Vagina (tissue), 2 donors: ENCODE measurements at regions not wholly inside any gene's neighbourhood (a gene's known extent, or its start where the extent isn't known, plus 50 kb on each side); places are given as distances from the start of the nearest gene placed in this dataset.

ENCODE experiments used
- POLR2A ChIP-seq, 2 donors: fragments of 450-650 bp; IDR thresholded peaks; one replicate each; pipeline ENCODE4 v1.6.1; 2017; ENCODE audit warnings: antibody characterized with exemption in 2 of 2, mild to moderate bottlenecking in 2 of 2, moderate library complexity in 2 of 2
- POLR2AphosphoS5 ChIP-seq, 2 donors: sonication (generic); formaldehyde crosslinking; IDR thresholded peaks; one replicate each; pipeline ENCODE4 v1.9.0; 2017; ENCODE audit warnings: antibody characterized with exemption in 2 of 2, mild to moderate bottlenecking in 2 of 2, low read depth in 1 of 2; ENCODE audit not compliant: insufficient read depth in 1 of 2

DNA sequence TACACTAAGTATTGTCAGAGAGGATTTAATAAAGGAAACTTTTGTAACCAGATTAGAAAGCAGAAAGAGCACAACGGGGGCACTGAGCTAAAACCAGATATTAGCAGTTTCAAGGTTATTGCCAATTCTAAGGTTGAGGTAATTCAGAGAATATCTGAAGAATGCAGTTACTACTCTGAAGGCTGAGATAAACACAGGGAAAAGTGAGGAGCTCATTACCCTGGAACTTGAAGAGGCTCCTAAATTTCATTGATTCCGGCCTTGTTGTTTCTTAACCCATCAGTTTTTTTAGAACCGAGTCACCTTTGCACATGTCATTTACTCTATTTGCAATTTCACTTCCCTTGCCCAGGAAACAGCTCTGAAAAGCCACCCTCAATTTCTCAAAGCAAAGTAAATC lies 72.4 kb upstream of the BTBD3 start:
- no peak for TF ChIP-seq POLR2A (IDR thresholded peaks at IDR 0.05)
- TF ChIP-seq POLR2AphosphoS5 (IDR thresholded peaks at IDR 0.05; ENCODE audit: insufficient read depth in 1 of 2, low read depth in 1 of 2), result no peak
